ENCODE measurements at regions not wholly inside any gene's neighbourhood (a gene's known extent, or its start where the extent isn't known, plus 50 kb on each side); places are given as distances from the start of the nearest gene placed in this dataset.

GRCh38 chr3:104582092-104582491, 784.6 kb upstream of the ALCAM start:
- TF ChIP-seq, protein P1, sequence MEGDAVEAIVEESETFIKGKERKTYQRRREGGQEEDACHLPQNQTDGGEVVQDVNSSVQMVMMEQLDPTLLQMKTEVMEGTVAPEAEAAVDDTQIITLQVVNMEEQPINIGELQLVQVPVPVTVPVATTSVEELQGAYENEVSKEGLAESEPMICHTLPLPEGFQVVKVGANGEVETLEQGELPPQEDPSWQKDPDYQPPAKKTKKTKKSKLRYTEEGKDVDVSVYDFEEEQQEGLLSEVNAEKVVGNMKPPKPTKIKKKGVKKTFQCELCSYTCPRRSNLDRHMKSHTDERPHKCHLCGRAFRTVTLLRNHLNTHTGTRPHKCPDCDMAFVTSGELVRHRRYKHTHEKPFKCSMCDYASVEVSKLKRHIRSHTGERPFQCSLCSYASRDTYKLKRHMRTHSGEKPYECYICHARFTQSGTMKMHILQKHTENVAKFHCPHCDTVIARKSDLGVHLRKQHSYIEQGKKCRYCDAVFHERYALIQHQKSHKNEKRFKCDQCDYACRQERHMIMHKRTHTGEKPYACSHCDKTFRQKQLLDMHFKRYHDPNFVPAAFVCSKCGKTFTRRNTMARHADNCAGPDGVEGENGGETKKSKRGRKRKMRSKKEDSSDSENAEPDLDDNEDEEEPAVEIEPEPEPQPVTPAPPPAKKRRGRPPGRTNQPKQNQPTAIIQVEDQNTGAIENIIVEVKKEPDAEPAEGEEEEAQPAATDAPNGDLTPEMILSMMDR (IDR thresholded peaks at IDR 0.05): no peak
- TF ChIP-seq ZFX (IDR thresholded peaks at IDR 0.05; ENCODE audit: borderline replicate concordance): no peak

Data from 22Rv1 (cell line).